ENCODE measurements at regions not wholly inside any gene's neighbourhood (a gene's known extent, or its start where the extent isn't known, plus 50 kb on each side); places are given as distances from the start of the nearest gene placed in this dataset.

GRCh38 chr11:38296211-38296776 lies 1698.3 kb upstream of the RAG2 start:
- no peak for DNase-seq (ENCODE audit: low read depth in 2 of 2)

DNA sequence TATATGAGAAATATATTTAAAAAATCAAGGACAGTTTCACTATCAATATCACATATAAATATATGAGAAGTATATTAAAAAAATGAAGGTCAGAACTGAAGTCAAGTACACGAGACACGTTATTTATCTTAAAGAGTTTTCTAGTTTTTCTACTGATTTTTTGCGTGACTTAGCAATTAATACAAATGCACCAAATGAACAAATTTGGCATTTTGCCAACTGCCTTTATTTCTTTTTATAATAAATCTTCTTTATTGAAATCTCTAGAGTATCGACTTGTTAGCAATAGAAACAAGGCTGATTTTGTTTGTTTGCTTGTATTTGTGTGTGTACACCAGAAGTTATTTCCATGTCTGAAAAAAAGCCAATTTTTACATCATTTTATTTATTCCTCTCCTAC lies 1684.7 kb upstream of the RAG2 start:
- no peak for DNase-seq (ENCODE audit: low read depth in 2 of 2)

DNA sequence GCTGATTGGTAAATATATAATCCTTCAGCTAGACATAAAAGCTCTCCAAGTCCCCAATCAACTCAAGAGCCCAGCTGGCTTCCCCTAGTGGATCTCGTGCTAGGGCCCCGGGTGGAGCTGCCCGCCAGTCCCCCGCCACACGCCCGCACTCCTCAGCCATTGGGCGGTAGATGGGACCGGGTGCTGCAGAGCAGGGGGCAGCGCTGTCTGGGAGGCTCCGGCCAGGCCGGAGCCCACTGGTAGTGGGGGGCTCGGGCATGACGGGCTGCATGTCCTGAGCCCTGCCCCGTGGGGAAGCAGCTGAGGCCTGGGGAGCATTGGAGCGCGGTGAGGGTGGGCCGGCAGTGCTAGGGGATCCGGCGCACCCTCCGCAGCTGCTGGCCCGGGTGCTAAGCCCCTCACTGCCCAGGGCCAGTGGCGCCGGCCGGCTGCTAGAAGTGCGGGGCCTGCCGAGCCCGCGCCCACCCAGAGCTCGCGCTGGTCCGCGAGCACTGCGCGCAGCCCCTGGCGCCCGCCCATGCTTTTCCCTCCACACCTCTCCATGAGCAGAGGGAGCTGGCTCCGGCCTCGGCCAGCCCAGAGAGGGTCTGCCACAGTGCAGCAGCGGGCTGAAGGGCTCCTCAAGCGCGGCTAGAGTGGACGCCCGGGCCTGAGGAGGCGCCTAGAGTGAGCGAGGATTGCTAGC lies 1680.6 kb upstream of the RAG2 start:
- DNase-seq (ENCODE audit: low read depth in 2 of 2) = no peak

- no peak for DNase-seq (ENCODE audit: low read depth in 2 of 2)
Observed at GRCh38 chr11:38274031-38274430, 1676.0 kb upstream of the RAG2 start.

DNA sequence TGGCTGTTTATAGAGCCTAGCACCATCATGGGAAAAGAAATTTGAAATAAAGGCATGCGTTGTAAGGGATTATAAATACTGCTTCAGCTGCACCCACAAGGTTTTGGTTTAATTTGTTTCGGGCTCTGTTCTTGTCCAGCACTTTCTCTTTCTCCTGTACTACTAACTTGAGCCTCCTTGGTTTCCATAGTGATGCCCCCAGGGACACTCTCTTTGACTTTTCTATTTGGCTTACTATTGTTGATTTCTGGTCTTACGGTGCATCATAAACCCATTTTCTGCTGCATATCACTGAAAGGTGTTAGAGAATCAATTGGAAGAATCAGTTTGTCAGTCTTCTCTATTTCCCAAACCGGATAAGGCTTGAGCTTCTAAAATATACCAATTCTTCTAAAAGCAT lies 1674.3 kb upstream of the RAG2 start:
- DNase-seq (ENCODE audit: low read depth in 2 of 2) = no peak

DNA sequence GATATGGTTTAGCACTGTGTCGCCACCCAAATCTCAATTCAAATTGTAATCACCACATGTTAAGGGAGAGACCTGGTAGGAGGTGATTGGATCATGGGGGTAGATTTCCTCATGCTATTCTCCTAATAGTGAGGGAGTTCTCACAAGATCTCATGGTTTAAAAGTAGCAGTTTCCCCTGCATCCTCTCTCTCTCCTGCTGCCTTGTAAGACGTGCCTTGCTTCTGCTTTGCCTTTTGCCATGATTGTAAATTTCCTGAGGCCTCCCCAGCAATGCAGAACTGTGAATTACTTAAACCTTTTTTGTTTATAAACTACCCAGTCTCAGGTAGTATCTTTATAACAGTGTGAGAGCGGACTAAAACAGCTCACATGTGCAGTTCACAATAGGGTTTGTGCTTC lies 1668.7 kb upstream of the RAG2 start:
- no peak for DNase-seq (ENCODE audit: low read depth in 2 of 2)

GRCh38 chr11:38256436-38256835 lies 1658.4 kb upstream of the RAG2 start:
- DNase-seq (ENCODE audit: low read depth in 2 of 2) = no peak

DNA sequence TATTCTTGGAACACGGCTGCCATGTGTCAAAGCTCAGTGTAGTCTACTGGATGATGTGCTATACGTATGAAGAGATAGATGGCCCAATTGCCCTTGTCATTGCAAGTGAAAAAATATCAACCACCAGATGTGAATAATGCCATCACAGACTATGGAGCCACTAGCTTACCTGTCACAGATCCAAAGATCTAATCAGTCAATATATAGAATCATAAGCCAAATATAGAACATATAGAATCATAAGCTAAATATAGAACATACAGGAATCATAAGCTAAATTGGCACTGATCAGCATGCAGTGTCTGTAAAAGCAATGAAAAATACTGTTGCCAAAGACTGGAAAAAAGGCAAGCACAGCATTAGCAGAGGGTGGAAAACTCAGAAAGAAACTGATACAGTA lies 1656.9 kb upstream of the RAG2 start:
- DNase-seq (ENCODE audit: low read depth in 2 of 2) = no peak

- DNase-seq (ENCODE audit: low read depth in 2 of 2) = no peak
Observed at GRCh38 chr11:38252620-38253019, 1654.6 kb upstream of the RAG2 start.

GRCh38 chr11:38246451-38246850 lies 1648.4 kb upstream of the RAG2 start:
- no peak for DNase-seq (ENCODE audit: low read depth in 2 of 2)

GRCh38 chr11:38226684-38227083 lies 1628.6 kb upstream of the RAG2 start:
- no peak for DNase-seq (ENCODE audit: low read depth in 2 of 2)

DNA sequence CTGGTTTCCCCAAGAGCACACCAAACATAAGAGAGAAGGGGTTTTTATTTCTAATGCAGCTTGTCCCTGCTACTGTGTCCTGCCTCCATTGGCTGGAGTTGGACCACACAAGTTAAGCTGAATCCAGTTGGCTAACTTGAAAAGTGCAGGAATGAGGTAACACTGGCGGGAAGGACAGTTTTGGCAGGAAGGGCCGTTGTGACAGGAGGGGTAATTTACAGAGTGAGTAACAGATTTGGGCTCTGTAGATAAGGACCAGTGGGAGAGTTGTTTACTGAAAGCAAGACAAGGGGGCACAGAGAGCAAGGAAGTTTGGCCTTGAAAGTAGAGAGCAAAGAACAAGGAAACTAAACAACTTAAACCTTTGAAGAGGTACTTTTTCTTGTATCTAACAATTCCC lies 1623.3 kb upstream of the RAG2 start:
- no peak for DNase-seq (ENCODE audit: low read depth in 2 of 2)

- DNase-seq (ENCODE audit: low read depth in 2 of 2) = no peak
Observed at GRCh38 chr11:38219636-38220035, 1621.6 kb upstream of the RAG2 start.

GRCh38 chr11:38208951-38209350 lies 1610.9 kb upstream of the RAG2 start:
- DNase-seq (ENCODE audit: low read depth in 2 of 2) = no peak

DNA sequence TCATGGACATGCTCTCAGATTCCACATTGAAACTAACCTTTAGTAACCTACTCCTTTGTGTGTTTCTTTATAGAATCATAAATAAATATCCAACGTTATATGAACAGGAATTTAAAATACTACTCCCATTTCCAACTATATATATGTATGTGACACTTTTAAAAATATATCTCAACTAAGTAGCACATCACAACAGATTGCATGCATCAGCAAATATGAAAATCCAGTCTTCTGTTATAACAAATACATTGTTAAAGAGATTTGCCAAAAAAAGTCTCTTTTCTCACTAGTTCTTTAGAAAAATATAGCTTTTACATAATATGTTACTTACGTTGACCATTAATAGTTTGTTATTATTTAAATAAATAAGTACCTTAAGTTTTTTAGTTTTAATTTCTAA lies 1608.6 kb upstream of the RAG2 start:
- DNase-seq (ENCODE audit: low read depth in 2 of 2) = no peak

DNA sequence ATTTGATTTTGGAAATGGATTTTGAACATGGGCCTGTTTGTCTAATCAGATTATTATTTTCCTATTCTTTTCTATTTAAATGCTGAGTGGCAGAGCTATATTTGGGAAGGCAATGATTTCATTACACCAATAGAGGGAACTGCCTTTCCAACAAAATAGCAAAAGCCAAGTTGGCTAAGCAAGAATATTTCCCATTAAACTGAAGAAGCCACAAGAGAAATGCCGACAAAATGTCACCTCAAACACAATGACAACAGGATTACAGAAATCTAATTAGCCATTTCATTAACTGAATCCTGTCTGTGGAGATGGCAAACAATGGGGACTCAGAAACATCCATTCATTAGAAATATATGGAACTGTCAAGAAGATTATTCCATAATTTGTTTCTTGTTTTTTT lies 1593.1 kb upstream of the RAG2 start:
- DNase-seq (ENCODE audit: low read depth in 2 of 2) = no peak

DNA sequence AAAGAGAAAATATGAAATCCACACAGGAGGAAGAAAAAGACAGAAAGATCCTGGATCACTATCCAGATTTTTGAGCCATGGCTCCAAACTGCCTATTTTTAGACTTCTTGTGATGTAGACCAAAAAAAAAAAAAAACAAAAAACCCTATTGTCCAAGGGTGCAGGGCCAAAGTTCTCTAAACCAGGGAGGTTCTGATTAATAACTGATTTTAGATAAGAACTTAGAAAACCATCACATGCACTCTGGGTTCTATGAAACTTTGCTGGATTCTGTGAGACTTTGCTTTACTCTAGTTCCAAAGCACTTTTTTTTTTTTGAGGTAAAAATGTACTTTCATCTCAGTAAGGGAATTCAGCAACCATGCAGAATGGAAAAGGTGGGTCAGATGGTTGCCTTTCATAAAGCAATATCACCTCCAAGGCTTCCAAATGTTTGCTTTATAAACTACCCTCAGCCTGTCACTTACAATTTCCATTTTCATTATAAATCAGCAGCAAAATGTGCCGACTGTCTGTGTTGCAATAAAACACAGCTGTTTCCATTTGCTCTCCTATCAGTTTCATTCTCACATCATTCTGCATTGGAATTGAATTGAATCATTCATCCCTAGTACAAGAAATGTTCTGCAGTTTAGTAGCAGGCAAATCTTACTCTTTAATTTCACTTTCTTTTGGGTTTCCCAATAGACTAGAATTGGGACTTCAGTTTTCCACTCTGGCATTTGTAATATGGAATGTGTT lies 1584.3 kb upstream of the RAG2 start:
- DNase-seq (ENCODE audit: low read depth in 2 of 2) = no peak

DNA sequence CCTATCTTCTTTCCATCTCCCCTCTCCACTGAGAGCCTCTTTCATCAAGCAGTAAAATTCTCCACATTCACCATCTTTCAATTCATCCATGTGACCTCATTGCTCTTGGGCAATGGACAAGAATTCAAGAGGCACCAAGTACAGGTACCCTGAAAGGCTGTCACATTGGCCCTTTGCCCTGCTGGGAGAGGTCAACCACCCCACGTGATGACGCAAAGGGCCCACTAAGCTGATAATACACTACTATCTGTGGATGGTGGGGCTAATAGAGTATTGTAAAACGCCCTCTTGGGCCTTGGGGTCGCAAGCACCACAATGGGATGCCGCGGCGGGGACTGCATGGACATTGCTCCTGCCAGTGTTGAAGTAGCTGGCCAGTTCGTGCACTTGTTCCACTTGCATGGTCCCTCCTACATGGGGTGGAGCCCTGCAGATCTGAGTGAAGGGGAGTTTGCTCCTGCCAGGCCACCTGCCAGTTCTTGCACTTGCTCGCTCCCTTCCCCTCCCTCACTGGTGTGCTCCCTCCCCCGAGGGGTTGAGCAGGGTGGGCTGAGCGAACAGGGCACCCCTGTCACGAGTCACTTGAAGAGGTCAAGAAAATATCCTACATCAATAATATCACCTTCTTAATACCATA lies 1578.8 kb upstream of the RAG2 start:
- no peak for DNase-seq (ENCODE audit: low read depth in 2 of 2)

DNA sequence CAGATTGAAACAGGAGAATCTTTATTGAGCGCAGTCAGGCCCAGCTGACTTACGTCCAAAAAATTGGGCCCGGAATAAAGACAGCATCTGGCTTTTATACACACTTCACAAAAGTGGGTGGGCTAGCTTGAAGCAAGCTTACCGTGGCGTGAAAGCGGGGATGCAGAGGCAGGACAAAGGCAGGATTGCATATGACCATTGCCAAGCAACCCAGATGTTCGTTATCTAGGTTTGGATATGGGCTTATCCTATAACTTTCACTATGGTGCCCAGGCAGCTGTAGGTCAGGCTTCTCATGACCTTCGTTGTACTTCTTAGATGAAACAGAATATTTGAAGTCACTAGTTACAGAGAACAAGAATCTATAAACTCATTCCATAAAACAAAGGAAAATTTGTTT lies 1575.6 kb upstream of the RAG2 start:
- no peak for DNase-seq (ENCODE audit: low read depth in 2 of 2)

DNA sequence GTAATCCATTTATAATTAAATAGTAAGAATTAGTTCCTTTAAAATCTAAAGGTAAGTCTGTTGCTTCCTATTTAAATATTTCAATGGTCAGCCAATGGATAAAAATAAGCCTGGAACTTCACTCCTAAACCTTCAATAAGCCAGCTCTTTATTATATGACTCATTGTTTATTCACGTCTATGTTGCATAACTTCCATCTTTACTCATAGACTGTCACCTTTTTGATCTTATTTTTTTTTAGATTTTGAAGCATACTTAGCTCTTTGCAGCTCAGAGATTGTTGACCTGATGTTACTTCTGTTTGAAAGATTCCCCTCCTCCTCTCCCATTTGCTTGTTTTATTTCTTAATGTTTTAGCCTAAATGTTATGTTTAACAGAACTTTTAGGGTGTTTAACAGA lies 1571.2 kb upstream of the RAG2 start:
- DNase-seq (ENCODE audit: low read depth in 2 of 2) = no peak

- no peak for DNase-seq (ENCODE audit: low read depth in 2 of 2)
Observed at GRCh38 chr11:38163526-38163925, 1565.5 kb upstream of the RAG2 start.

DNA sequence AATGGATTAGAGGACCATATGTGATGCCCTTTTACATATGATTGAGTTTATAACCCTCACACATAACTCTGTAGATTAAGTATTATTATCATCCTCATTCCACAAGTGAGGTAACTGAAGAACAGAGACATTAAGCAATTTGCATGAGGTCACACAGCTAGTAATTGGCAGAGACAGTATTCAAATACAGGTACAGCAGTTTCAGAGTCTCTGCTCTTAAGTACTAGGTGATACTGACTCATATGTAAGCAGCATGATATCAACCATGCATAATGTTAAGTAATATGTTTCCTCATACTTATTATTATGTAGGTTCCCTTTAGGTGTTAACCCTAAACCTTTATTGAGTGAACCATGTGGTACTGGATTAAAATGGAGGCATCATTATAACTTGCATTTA lies 1562.4 kb upstream of the RAG2 start:
- no peak for DNase-seq (ENCODE audit: low read depth in 2 of 2)

- DNase-seq (ENCODE audit: low read depth in 2 of 2) = no peak
Observed at GRCh38 chr11:38159038-38159437, 1561.0 kb upstream of the RAG2 start.
